MM.1S (cell line): ENCODE measurements at regions not wholly inside any gene's neighbourhood (a gene's known extent, or its start where the extent isn't known, plus 50 kb on each side); places are given as distances from the start of the nearest gene placed in this dataset.

Source experiments
- DNase-seq: peaks from one replicate; pipeline ENCODE4 v3.0.0-alpha.2; 2015
- H2AFZ ChIP-seq: fragments of 300-600 bp; sonication (generic); 2 replicates; pipeline ENCODE4 v1.6.0; 2016; ENCODE audit warnings: antibody characterized with exemption, low read length
- H3F3A ChIP-seq: fragments of 300-600 bp; sonication (generic); 2 replicates; pipeline ENCODE4 v1.6.1; 2016; ENCODE audit warnings: mild to moderate bottlenecking, antibody characterized with exemption, low read length, moderate library complexity, mixed read lengths; ENCODE audit not compliant: insufficient read depth
- H3K27ac ChIP-seq: fragments of 300-600 bp; sonication (generic); 2 replicates; pipeline ENCODE4 v1.5.1; 2016; ENCODE audit warnings: mild to moderate bottlenecking, low read length
- H3K27me3 ChIP-seq: fragments of 300-600 bp; sonication (generic); replicated peaks from 2 replicates; pipeline ENCODE4 v1.6.0; 2016; ENCODE audit warnings: low read length; ENCODE audit not compliant: insufficient read depth
- H3K36me3 ChIP-seq: fragments of 300-600 bp; sonication (generic); replicated peaks from 2 replicates; pipeline ENCODE4 v1.6.1; 2016; ENCODE audit warnings: mild to moderate bottlenecking, low read length, mixed read lengths; ENCODE audit not compliant: insufficient read depth
- H3K4me1 ChIP-seq: fragments of 300-600 bp; sonication (generic); 2 replicates; pipeline ENCODE4 v1.6.1; 2016; ENCODE audit warnings: low read length, mixed read lengths
- H3K4me2 ChIP-seq: fragments of 300-600 bp; sonication (generic); 2 replicates; pipeline ENCODE4 v1.6.0; 2016; ENCODE audit warnings: low read depth, low read length
- H3K4me3 ChIP-seq: fragments of 300-600 bp; sonication (generic); 2 replicates; pipeline ENCODE4 v1.5.1; 2016; ENCODE audit warnings: low read length, mixed read lengths
- H3K79me2 ChIP-seq: fragments of 300-600 bp; sonication (generic); 2 replicates; pipeline ENCODE4 v1.6.1; 2016; ENCODE audit warnings: mixed run types, low read length, mixed read lengths
- H3K9ac ChIP-seq: fragments of 300-600 bp; sonication (generic); 2 replicates; pipeline ENCODE4 v1.6.1; 2016; ENCODE audit warnings: low read length, mixed read lengths
- H3K9me2 ChIP-seq: fragments of 300-600 bp; sonication (generic); replicated peaks from 2 replicates; pipeline ENCODE4 v1.6.1; 2016; ENCODE audit warnings: mild to moderate bottlenecking, low read length, mixed read lengths; ENCODE audit not compliant: insufficient read depth
- H3K9me3 ChIP-seq: fragments of 300-600 bp; sonication (generic); replicated peaks from 2 replicates; pipeline ENCODE4 v1.6.1; 2016; ENCODE audit warnings: mild to moderate bottlenecking, low read length, mixed read lengths; ENCODE audit not compliant: insufficient read depth
- H4K20me1 ChIP-seq: fragments of 300-600 bp; sonication (generic); 2 replicates; pipeline ENCODE4 v1.6.1; 2016; ENCODE audit warnings: mild to moderate bottlenecking, low read length, moderate library complexity, mixed read lengths; ENCODE audit not compliant: insufficient read depth
- CTCF ChIP-seq: fragments of 300-600 bp; sonication (generic); IDR thresholded peaks from 2 replicates; pipeline ENCODE4 v1.5.1; 2016; ENCODE audit warnings: antibody characterized with exemption, low read length, mixed read lengths
- EZH2 ChIP-seq: fragments of 300-600 bp; sonication (generic); optimal IDR thresholded peaks from 2 replicates; pipeline ENCODE3; 2017; ENCODE audit warnings: low read depth, mild to moderate bottlenecking, antibody characterized with exemption, low read length, mixed read lengths
- EZH2phosphoT487 ChIP-seq: fragments of 300-600 bp; sonication (generic); IDR thresholded peaks from 2 replicates; pipeline ENCODE4 v1.6.1; 2018; ENCODE audit warnings: antibody characterized with exemption, low read length

- TF ChIP-seq EZH2 (no peak), EZH2phosphoT487 (no peak), CTCF (no peak)
- Histone ChIP-seq H3K4me2 (no peak overlapping the region), H3K9ac (no peak overlapping the region), H4K20me1 (no peaks in the 10 kb centered on the region), H3F3A (no peaks in the 10 kb centered on the region), H3K4me3 (no peak overlapping the region), H3K27ac (no peak overlapping the region), H3K36me3 (no peaks in the 10 kb centered on the region), H3K27me3 (peaks cover 98% of the 10 kb centered on the region), H3K79me2 (no peaks in the 10 kb centered on the region), H2AFZ (no peak overlapping the region), H3K4me1 (no peaks in the 10 kb centered on the region), H3K9me2 (no peaks in the 10 kb centered on the region), H3K9me3 (no peaks in the 10 kb centered on the region)
- DNase-seq, result no peak
These were observed 78.4 kb downstream of the TSPAN17 start for GRCh38 chr5:176725521-176726280.

- peaks cover 100% of the 10 kb centered on the region for H3K27me3 ChIP-seq
- H3K9ac ChIP-seq, result no peak overlapping the region
- no peaks in the 10 kb centered on the region for H3K4me1 ChIP-seq
- no peak overlapping the region for H3K4me2 ChIP-seq
- no peaks in the 10 kb centered on the region for H3K9me3 ChIP-seq
- H2AFZ ChIP-seq, result no peak overlapping the region
- H3K79me2 ChIP-seq, result no peaks in the 10 kb centered on the region
- no peaks in the 10 kb centered on the region for H3F3A ChIP-seq
- H3K36me3 ChIP-seq, result no peaks in the 10 kb centered on the region
- no peak overlapping the region for H3K4me3 ChIP-seq
- no peak for TF ChIP-seq EZH2phosphoT487
- no peak for TF ChIP-seq EZH2
- no peak for TF ChIP-seq CTCF
- no peaks in the 10 kb centered on the region for H3K9me2 ChIP-seq
- DNase-seq, result no peak
- H3K27ac ChIP-seq, result no peak overlapping the region
- H4K20me1 ChIP-seq, result no peaks in the 10 kb centered on the region
These were observed 79.7 kb downstream of the TSPAN17 start for GRCh38 chr5:176726746-176727527.

GRCh38 chr5:176727528-176727900, 80.2 kb downstream of the TSPAN17 start:
- no peaks in the 10 kb centered on the region for H3K79me2 ChIP-seq
- H3K36me3 ChIP-seq, result no peaks in the 10 kb centered on the region
- no peak overlapping the region for H3K4me3 ChIP-seq
- peaks cover 100% of the 10 kb centered on the region for H3K27me3 ChIP-seq
- H4K20me1 ChIP-seq, result no peaks in the 10 kb centered on the region
- no peak overlapping the region for H3K9ac ChIP-seq
- no peak overlapping the region for H3K4me2 ChIP-seq
- H2AFZ ChIP-seq, result no peak overlapping the region
- H3F3A ChIP-seq, result no peaks in the 10 kb centered on the region
- no peaks in the 10 kb centered on the region for H3K4me1 ChIP-seq
- no peak for DNase-seq
- no peak overlapping the region for H3K27ac ChIP-seq
- H3K9me3 ChIP-seq, result no peaks in the 10 kb centered on the region
- no peaks in the 10 kb centered on the region for H3K9me2 ChIP-seq
- no peak for TF ChIP-seq EZH2phosphoT487
- no peak for TF ChIP-seq CTCF
- no peak for TF ChIP-seq EZH2
